HG03095 (cell line): ENCODE measurements at regions not wholly inside any gene's neighbourhood (a gene's known extent, or its start where the extent isn't known, plus 50 kb on each side); places are given as distances from the start of the nearest gene placed in this dataset.
"Not testable (repeated sequence)": the region's sequence is repeated elsewhere in the genome, so short reads cannot be mapped to it uniquely, and the experiment has no call there.

Experiments
- ATAC-seq: cut with Tn5 transposase; IDR thresholded peaks from one replicate; pipeline ENCODE4 v1.9.1; 2021; ENCODE audit warnings: moderate library complexity; ENCODE audit not compliant: unreplicated experiment

- ATAC-seq: no peak
Observed at GRCh38 chr3:102034639-102035451, 185.5 kb downstream of the NFKBIZ start.

- peak; percentile 43 for ATAC-seq
Observed at GRCh38 chr3:102036017-102036416, 186.7 kb downstream of the NFKBIZ start.

GRCh38 chr3:102036472-102036871, 187.2 kb downstream of the NFKBIZ start:
- no peak for ATAC-seq

- ATAC-seq: no peak
Observed at GRCh38 chr3:102037209-102037608, 187.9 kb downstream of the NFKBIZ start.

GRCh38 chr3:102037791-102038190, 188.5 kb downstream of the NFKBIZ start:
- no peak for ATAC-seq

- peak; percentile 79 for ATAC-seq
Observed at GRCh38 chr3:102038477-102039142, 189.3 kb downstream of the NFKBIZ start.

- ATAC-seq: not testable (repeated sequence)
Observed at GRCh38 chr3:102040144-102040543, 190.8 kb downstream of the NFKBIZ start.

- ATAC-seq: no peak
Observed at GRCh38 chr3:102053375-102053989, 204.2 kb downstream of the NFKBIZ start.

GRCh38 chr3:102054543-102055080, 205.3 kb downstream of the NFKBIZ start:
- no peak for ATAC-seq

GRCh38 chr3:102057781-102058421, 208.6 kb downstream of the NFKBIZ start:
- ATAC-seq: peak; percentile 80

- peak; percentile 70 for ATAC-seq
Observed at GRCh38 chr3:102059145-102059943, 210.0 kb downstream of the NFKBIZ start.

GRCh38 chr3:102060814-102061213, 211.5 kb downstream of the NFKBIZ start:
- peak; percentile 36 for ATAC-seq

GRCh38 chr3:102063572-102063971, 214.3 kb downstream of the NFKBIZ start:
- no peak for ATAC-seq

GRCh38 chr3:102066470-102066869, 217.2 kb downstream of the NFKBIZ start:
- no peak for ATAC-seq

- ATAC-seq: no peak
Observed at GRCh38 chr3:102068327-102068726, 219.0 kb downstream of the NFKBIZ start.

- ATAC-seq: no peak
Observed at GRCh38 chr3:102068736-102069135, 219.4 kb downstream of the NFKBIZ start.

GRCh38 chr3:102069211-102069662, 219.9 kb downstream of the NFKBIZ start:
- no peak for ATAC-seq

- ATAC-seq: no peak
Observed at GRCh38 chr3:102074946-102075345, 225.6 kb downstream of the NFKBIZ start.

- no peak for ATAC-seq
Observed at GRCh38 chr3:102078401-102078800, 229.1 kb downstream of the NFKBIZ start.
